GM06990 (cell line): ENCODE measurements at regions not wholly inside any gene's neighbourhood (a gene's known extent, or its start where the extent isn't known, plus 50 kb on each side); places are given as distances from the start of the nearest gene placed in this dataset.

Source experiments
- DNase-seq: peaks from one replicate; pipeline ENCODE4 v3.0.0-alpha.2; 2011; ENCODE audit not compliant: insufficient read length; ENCODE audit errors: extremely low read depth
- H3K27me3 ChIP-seq: replicated peaks from 2 replicates; pipeline ENCODE4 v1.6.0; 2011; ENCODE audit warnings: low read length; ENCODE audit not compliant: control insufficient read depth, insufficient read depth
- H3K36me3 ChIP-seq: 2 replicates; pipeline ENCODE4 v1.5.1; 2011; ENCODE audit warnings: low read length; ENCODE audit not compliant: control insufficient read depth, insufficient read depth
- H3K4me3 ChIP-seq: replicated peaks from 2 replicates; pipeline ENCODE4 v1.5.1; 2011; ENCODE audit warnings: low read depth, mild to moderate bottlenecking, control low read depth, low read length
- CTCF ChIP-seq: IDR thresholded peaks from 2 replicates; pipeline ENCODE4 v1.5.1; 2011; ENCODE audit warnings: low read length, control low read depth, mild to moderate bottlenecking, inconsistent platforms; ENCODE audit not compliant: insufficient read depth, poor library complexity, severe bottlenecking

DNA sequence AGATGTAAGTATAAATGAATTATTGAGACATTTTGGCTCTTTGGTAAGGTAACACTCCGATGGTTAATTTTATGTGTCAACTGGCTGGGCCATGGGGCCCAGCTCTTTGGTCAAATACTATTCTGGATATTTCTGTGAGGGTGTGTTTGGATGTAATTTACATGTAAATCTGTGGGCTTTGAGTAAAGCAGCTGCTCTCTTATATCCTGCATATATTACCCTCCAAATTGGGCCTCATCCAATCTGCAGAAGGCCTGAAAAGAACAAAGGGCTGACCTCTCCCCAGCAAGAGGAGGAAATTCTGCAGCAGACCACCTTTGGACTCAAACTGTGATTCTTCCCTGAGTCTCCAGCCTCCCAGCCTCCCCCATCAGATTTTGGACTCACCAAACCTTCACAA lies 464.1 kb downstream of the PLCL1 start:
- no peaks in the 10 kb centered on the region for H3K27me3 ChIP-seq
- no peak for DNase-seq
- H3K36me3 ChIP-seq, result no peaks in the 10 kb centered on the region
- no peak overlapping the region for H3K4me3 ChIP-seq
- no peak for TF ChIP-seq CTCF

GRCh38 chr2:198259496-198259895 lies 455.1 kb downstream of the PLCL1 start:
- H3K36me3 ChIP-seq, result no peaks in the 10 kb centered on the region
- no peak overlapping the region for H3K4me3 ChIP-seq
- H3K27me3 ChIP-seq, result no peaks in the 10 kb centered on the region; the same call in 1 of the 2 replicates
- no peak for TF ChIP-seq CTCF
- no peak for DNase-seq

- DNase-seq, result no peak
- TF ChIP-seq CTCF, result no peak
- Histone ChIP-seq H3K36me3 (no peaks in the 10 kb centered on the region), H3K4me3 (no peak overlapping the region), H3K27me3 (no peaks in the 10 kb centered on the region; the same call in none of the 2 replicates)
These were observed 450.2 kb downstream of the PLCL1 start for GRCh38 chr2:198254536-198255090.

DNA sequence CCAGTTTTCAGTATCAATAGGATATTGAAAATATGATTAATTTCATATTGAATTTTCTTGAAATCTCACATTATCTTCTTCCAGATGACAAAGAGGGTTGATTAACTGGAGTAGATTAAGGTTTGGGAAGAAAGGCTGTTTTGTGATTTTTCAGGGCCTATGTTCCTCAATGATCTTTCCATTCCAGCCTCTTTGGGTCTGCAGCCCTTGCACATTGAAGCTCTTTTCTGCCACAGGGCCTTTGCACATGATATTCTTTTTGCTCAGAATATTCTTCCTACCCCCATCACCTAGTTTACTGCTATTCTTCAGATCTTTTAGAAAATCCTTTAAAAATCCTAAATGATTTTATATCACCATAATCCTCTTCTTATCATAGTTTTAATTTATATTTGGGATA lies 449.6 kb downstream of the PLCL1 start:
- H3K27me3 ChIP-seq, result no peaks in the 10 kb centered on the region; the same call in none of the 2 replicates
- no peak for DNase-seq
- no peak overlapping the region for H3K4me3 ChIP-seq
- no peaks in the 10 kb centered on the region for H3K36me3 ChIP-seq
- TF ChIP-seq CTCF, result no peak

DNA sequence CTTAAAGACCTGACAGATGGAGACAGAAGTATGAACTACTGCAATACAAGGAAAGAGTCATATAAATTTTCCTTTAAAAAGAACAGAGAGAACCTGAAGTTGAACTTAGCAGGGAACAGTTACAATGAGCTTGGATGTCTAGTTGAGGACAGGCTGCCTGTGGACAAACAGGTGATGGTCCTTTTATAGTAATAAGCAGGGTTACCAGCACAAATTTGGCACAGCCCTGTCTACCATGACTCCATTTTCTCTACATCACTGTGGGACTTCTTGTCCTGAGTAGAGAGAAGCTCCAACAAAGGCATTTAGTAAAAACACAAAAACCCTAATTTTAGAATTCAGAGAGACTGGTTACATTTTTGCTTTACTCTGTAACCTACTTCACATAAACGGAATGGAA lies 448.1 kb downstream of the PLCL1 start:
- DNase-seq, result no peak
- Histone ChIP-seq H3K36me3 (no peaks in the 10 kb centered on the region), H3K27me3 (no peaks in the 10 kb centered on the region; the same call in none of the 2 replicates), H3K4me3 (no peak overlapping the region)
- TF ChIP-seq CTCF, result no peak

- DNase-seq, result no peak
- H3K36me3 ChIP-seq, result no peaks in the 10 kb centered on the region
- TF ChIP-seq CTCF, result no peak
- H3K27me3 ChIP-seq, result no peaks in the 10 kb centered on the region
- no peak overlapping the region for H3K4me3 ChIP-seq
These were observed 437.7 kb downstream of the PLCL1 start for GRCh38 chr2:198242093-198242492.
